ENCODE measurements at regions not wholly inside any gene's neighbourhood (a gene's known extent, or its start where the extent isn't known, plus 50 kb on each side); places are given as distances from the start of the nearest gene placed in this dataset.

DNA sequence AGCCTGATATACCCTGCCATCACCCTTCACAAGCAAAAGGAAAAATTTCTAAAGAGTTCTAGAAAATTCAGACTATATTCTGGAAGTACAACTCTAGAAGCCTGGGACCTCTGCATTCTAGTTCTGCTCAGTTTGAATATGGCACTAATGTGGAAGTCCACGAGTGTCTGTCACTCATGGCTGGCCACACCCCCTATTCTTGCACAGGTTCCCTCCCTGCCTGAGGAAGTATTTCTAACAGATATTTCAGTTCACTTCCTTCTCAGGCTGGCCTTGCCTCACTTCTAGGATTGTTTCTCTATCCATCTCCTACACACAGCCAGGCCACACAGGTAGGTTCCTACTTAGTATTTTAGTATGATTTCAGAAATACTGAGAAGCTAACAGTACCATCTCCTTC, 67.4 kb downstream of the PHLDA1 start:
- Histone ChIP-seq H3K9me2 (no peaks in the 10 kb centered on the region), H3K36me3 (replicated peaks in 1 of 2; ENCODE audit: control insufficient read depth in 1 of 2, insufficient read depth in 2 of 2, low read length in 1 of 2) (no peaks in the 10 kb centered on the region), H3K27me3 (ENCODE audit: insufficient read depth) (no peaks in the 10 kb centered on the region), H3K79me2 (ENCODE audit: insufficient read depth) (no peaks in the 10 kb centered on the region), H3K4me3 (ENCODE audit: low read depth in 2 of 2, low read length in 1 of 2) (no peak overlapping the region), H3K9me3 (no peaks in the 10 kb centered on the region), H3F3A (replicated peaks; ENCODE audit: insufficient read depth) (no peaks in the 10 kb centered on the region), H3K9ac (no peak overlapping the region), H3K27ac (ENCODE audit: low read depth in 2 of 2, low read length in 1 of 2) (no peak overlapping the region), H3K4me2 (no peak overlapping the region), H3K4me1 (ENCODE audit: control insufficient read depth in 1 of 2, insufficient read depth in 2 of 2, low read depth in 1 of 2, low read length in 1 of 2) (peaks cover 7% of the 10 kb centered on the region in 2 experiments; a peak in 2 of 4 replicates), H4K20me1 (ENCODE audit: insufficient read depth) (no peaks in the 10 kb centered on the region), H2AFZ (ENCODE audit: low read depth) (no peak overlapping the region)
- ChIA-PET CTCF (interaction anchor here (1.8 kb wide), 1 partner anchor 11 kb away, joined by 4 read pairs; no protein-coding TSS in a partner anchor), POLR2A (no interaction called here)
- 64% methylated on average over 1 of the region's 1 CpG for WGBS (ENCODE audit: low lambda C conversion rate)
- TF ChIP-seq, protein P1, sequence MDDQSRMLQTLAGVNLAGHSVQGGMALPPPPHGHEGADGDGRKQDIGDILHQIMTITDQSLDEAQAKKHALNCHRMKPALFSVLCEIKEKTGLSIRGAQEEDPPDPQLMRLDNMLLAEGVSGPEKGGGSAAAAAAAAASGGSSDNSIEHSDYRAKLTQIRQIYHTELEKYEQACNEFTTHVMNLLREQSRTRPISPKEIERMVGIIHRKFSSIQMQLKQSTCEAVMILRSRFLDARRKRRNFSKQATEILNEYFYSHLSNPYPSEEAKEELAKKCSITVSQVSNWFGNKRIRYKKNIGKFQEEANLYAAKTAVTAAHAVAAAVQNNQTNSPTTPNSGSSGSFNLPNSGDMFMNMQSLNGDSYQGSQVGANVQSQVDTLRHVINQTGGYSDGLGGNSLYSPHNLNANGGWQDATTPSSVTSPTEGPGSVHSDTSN (IDR thresholded peaks at IDR 0.05) = 0 out of 2 replicates have a peak, but pooled peaks have one; percentile 18
- TF ChIP-seq TAF1 (IDR thresholded peaks at IDR 0.05; ENCODE audit: borderline replicate concordance, low read depth, low read length) = no peak
- TF ChIP-seq TEAD4 (IDR thresholded peaks at IDR 0.05; ENCODE audit: borderline replicate concordance, insufficient read depth) = no peak
- TF ChIP-seq, protein P2, sequence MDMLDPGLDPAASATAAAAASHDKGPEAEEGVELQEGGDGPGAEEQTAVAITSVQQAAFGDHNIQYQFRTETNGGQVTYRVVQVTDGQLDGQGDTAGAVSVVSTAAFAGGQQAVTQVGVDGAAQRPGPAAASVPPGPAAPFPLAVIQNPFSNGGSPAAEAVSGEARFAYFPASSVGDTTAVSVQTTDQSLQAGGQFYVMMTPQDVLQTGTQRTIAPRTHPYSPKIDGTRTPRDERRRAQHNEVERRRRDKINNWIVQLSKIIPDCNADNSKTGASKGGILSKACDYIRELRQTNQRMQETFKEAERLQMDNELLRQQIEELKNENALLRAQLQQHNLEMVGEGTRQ (IDR thresholded peaks at IDR 0.05; ENCODE audit: borderline replicate concordance, low read depth, low read length) = no peak
- no peak for DNase-seq

DNA sequence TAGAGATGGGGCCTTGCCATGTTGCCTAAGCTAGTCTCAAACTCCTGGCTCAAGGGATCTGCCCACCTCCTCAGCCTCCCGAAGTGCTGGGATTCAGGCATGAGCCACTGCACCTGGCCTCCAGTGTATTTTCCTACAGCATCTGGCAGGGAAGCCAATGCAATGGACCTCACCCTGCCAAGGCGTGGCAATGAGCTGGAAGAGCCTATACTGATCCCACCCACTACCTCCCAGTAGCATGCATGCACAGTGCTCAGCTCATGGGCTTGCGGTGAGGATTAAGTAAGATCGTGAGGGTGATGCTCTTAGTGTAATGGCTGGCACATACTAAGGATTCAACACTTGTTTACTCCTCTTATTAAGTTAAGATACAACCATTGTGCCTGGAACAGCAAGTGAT, 69.7 kb downstream of the PHLDA1 start:
- no peak overlapping the region for H3K27ac ChIP-seq (ENCODE audit: low read depth in 2 of 2, low read length in 1 of 2)
- WGBS (ENCODE audit: low lambda C conversion rate) = 97% methylated on average over 4 of the region's 4 CpGs
- H3K4me2 ChIP-seq = no peak overlapping the region
- ChIA-PET CTCF (interaction anchor here (1.0 kb wide), 1 partner anchor 11 kb away, joined by 3 read pairs; no protein-coding TSS in a partner anchor), POLR2A (no interaction called here)
- no peaks in the 10 kb centered on the region for H3K9me3 ChIP-seq
- TF ChIP-seq, protein P2 (IDR thresholded peaks at IDR 0.05; ENCODE audit: borderline replicate concordance, low read depth, low read length) = no peak
- TF ChIP-seq MXI1 (IDR thresholded peaks at IDR 0.05; ENCODE audit: low read depth, low read length) (no peak), FOXM1 (IDR thresholded peaks at IDR 0.05; ENCODE audit: low read depth) (no peak)
- TF ChIP-seq, protein P3, sequence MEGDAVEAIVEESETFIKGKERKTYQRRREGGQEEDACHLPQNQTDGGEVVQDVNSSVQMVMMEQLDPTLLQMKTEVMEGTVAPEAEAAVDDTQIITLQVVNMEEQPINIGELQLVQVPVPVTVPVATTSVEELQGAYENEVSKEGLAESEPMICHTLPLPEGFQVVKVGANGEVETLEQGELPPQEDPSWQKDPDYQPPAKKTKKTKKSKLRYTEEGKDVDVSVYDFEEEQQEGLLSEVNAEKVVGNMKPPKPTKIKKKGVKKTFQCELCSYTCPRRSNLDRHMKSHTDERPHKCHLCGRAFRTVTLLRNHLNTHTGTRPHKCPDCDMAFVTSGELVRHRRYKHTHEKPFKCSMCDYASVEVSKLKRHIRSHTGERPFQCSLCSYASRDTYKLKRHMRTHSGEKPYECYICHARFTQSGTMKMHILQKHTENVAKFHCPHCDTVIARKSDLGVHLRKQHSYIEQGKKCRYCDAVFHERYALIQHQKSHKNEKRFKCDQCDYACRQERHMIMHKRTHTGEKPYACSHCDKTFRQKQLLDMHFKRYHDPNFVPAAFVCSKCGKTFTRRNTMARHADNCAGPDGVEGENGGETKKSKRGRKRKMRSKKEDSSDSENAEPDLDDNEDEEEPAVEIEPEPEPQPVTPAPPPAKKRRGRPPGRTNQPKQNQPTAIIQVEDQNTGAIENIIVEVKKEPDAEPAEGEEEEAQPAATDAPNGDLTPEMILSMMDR (IDR thresholded peaks at IDR 0.05) = no peak
- no peak for DNase-seq
- no peak overlapping the region for H3K4me3 ChIP-seq (ENCODE audit: low read depth in 2 of 2, low read length in 1 of 2)
- H3K9me2 ChIP-seq = no peaks in the 10 kb centered on the region
- no peak overlapping the region for H2AFZ ChIP-seq (ENCODE audit: low read depth)
- H3K79me2 ChIP-seq (ENCODE audit: insufficient read depth) = no peaks in the 10 kb centered on the region
- no peaks in the 10 kb centered on the region for H4K20me1 ChIP-seq (ENCODE audit: insufficient read depth)
- no peak overlapping the region for H3K9ac ChIP-seq
- H3K4me1 ChIP-seq (ENCODE audit: control insufficient read depth in 1 of 2, insufficient read depth in 2 of 2, low read depth in 1 of 2, low read length in 1 of 2) = peaks cover 7% of the 10 kb centered on the region in 2 experiments; a peak in 2 of 4 replicates
- H3K27me3 ChIP-seq (ENCODE audit: insufficient read depth) = no peaks in the 10 kb centered on the region
- H3F3A ChIP-seq (replicated peaks; ENCODE audit: insufficient read depth) = no peaks in the 10 kb centered on the region
- no peaks in the 10 kb centered on the region for H3K36me3 ChIP-seq (replicated peaks in 1 of 2; ENCODE audit: control insufficient read depth in 1 of 2, insufficient read depth in 2 of 2, low read length in 1 of 2)
